ENCODE measurements at regions not wholly inside any gene's neighbourhood (a gene's known extent, or its start where the extent isn't known, plus 50 kb on each side); places are given as distances from the start of the nearest gene placed in this dataset.

GRCh38 chr4:110848787-110849186 is 225.9 kb upstream of the PITX2 start:
- no peak for DNase-seq
- TF ChIP-seq CTCF (IDR thresholded peaks at IDR 0.05; ENCODE audit: insufficient read depth in 1 of 2, low read depth in 1 of 2, low read length in 1 of 2, severe bottlenecking in 1 of 2, unreplicated experiment in 1 of 2) = no peak
- Mint-ChIP-seq H3K4me3 (ENCODE audit: unreplicated experiment) (no peak overlapping the region), H3K27me3 (ENCODE audit: insufficient read depth, unreplicated experiment) (no peaks in the 10 kb centered on the region), H3K36me3 (ENCODE audit: insufficient read depth, unreplicated experiment) (no peaks in the 10 kb centered on the region), H3K9me3 (ENCODE audit: unreplicated experiment) (no peaks in the 10 kb centered on the region), H3K27ac (ENCODE audit: unreplicated experiment) (no peak overlapping the region), H3K4me1 (ENCODE audit: low read depth, unreplicated experiment) (peaks cover 8% of the 10 kb centered on the region)
- intact Hi-C loops (cut with micrococcal nuclease; ENCODE audit: unreplicated experiment) = no loop called here
- H3K36me3 ChIP-seq (ENCODE audit: control insufficient read depth, insufficient read depth, low read length) = no peaks in the 10 kb centered on the region
- ChIA-PET POLR2A (no interaction called here), CTCF (no interaction called here)
- H3K27me3 ChIP-seq (replicated peaks; ENCODE audit: control insufficient read depth, insufficient read depth, low read length) = no peaks in the 10 kb centered on the region
- no peak overlapping the region for H3K4me3 ChIP-seq (ENCODE audit: low read depth, low read length)
- no TSS peak for BruUV-seq (replicated peaks)
- H3K9me3 ChIP-seq = no peaks in the 10 kb centered on the region
- H3K4me1 ChIP-seq = peaks cover 25% of the 10 kb centered on the region

- ChIA-PET CTCF (no interaction called here), POLR2A (no interaction called here)
- H3K27me3 ChIP-seq (replicated peaks; ENCODE audit: control insufficient read depth, insufficient read depth, low read length) = no peaks in the 10 kb centered on the region
- peaks cover 32% of the 10 kb centered on the region for H3K4me1 ChIP-seq
- H3K36me3 ChIP-seq (ENCODE audit: control insufficient read depth, insufficient read depth, low read length) = no peaks in the 10 kb centered on the region
- no peaks in the 10 kb centered on the region for H3K9me3 ChIP-seq
- Mint-ChIP-seq H3K4me1 (ENCODE audit: low read depth, unreplicated experiment) (peaks cover 13% of the 10 kb centered on the region), H3K27ac (ENCODE audit: unreplicated experiment) (no peak overlapping the region), H3K36me3 (ENCODE audit: insufficient read depth, unreplicated experiment) (no peaks in the 10 kb centered on the region), H3K27me3 (ENCODE audit: insufficient read depth, unreplicated experiment) (no peaks in the 10 kb centered on the region), H3K9me3 (ENCODE audit: unreplicated experiment) (no peaks in the 10 kb centered on the region), H3K4me3 (ENCODE audit: unreplicated experiment) (no peak overlapping the region)
- TF ChIP-seq CTCF (IDR thresholded peaks at IDR 0.05; ENCODE audit: insufficient read depth in 1 of 2, low read depth in 1 of 2, low read length in 1 of 2, severe bottlenecking in 1 of 2, unreplicated experiment in 1 of 2) = no peak
- DNase-seq = no peak
- intact Hi-C loops (cut with micrococcal nuclease; ENCODE audit: unreplicated experiment) = no loop called here
- BruUV-seq (replicated peaks) = no TSS peak
- no peak overlapping the region for H3K4me3 ChIP-seq (ENCODE audit: low read depth, low read length)
Measured at GRCh38 chr4:110849461-110849860, 226.6 kb upstream of the PITX2 start.

- DNase-seq = peak; percentile 23 to 55
- no peak for TF ChIP-seq CTCF (IDR thresholded peaks at IDR 0.05; ENCODE audit: insufficient read depth in 1 of 2, low read depth in 1 of 2, low read length in 1 of 2, severe bottlenecking in 1 of 2, unreplicated experiment in 1 of 2)
- peak overlapping the region; percentile 6 for H3K27ac Mint-ChIP-seq (ENCODE audit: unreplicated experiment)
- H3K4me3 Mint-ChIP-seq (ENCODE audit: unreplicated experiment) = peak overlapping the region; percentile 70
- peaks cover 18% of the 10 kb centered on the region for H3K4me1 Mint-ChIP-seq (ENCODE audit: low read depth, unreplicated experiment)
- H3K9me3 Mint-ChIP-seq (ENCODE audit: unreplicated experiment) = no peaks in the 10 kb centered on the region
- Histone ChIP-seq H3K9me3 (no peaks in the 10 kb centered on the region), H3K36me3 (ENCODE audit: control insufficient read depth, insufficient read depth, low read length) (no peaks in the 10 kb centered on the region), H3K4me3 (ENCODE audit: low read depth, low read length) (peak overlapping the region; percentile 26), H3K4me1 (peaks cover 33% of the 10 kb centered on the region), H3K27me3 (replicated peaks; ENCODE audit: control insufficient read depth, insufficient read depth, low read length) (no peaks in the 10 kb centered on the region)
- H3K27me3 Mint-ChIP-seq (ENCODE audit: insufficient read depth, unreplicated experiment) = no peaks in the 10 kb centered on the region
- ChIA-PET POLR2A (no interaction called here), CTCF (interaction anchor here (0.6 kb wide), 1 partner anchor 13 kb away, joined by 3 read pairs; no protein-coding TSS in a partner anchor)
- intact Hi-C loops (cut with micrococcal nuclease; ENCODE audit: unreplicated experiment) = loop anchor here (1.0 to 10.0 kb wide), 4 partner anchors 20 to 104 kb away; no protein-coding TSS in a partner anchor
- no TSS peak for BruUV-seq (replicated peaks)
- no peaks in the 10 kb centered on the region for H3K36me3 Mint-ChIP-seq (ENCODE audit: insufficient read depth, unreplicated experiment)
Measured at GRCh38 chr4:110850461-110851442, 227.9 kb upstream of the PITX2 start.
